Heart right ventricle (tissue), 16 donors: ENCODE measurements at regions not wholly inside any gene's neighbourhood (a gene's known extent, or its start where the extent isn't known, plus 50 kb on each side); places are given as distances from the start of the nearest gene placed in this dataset.

ENCODE experiments used
- ATAC-seq, 8 donors: fragments of 200-7000 bp; cut with Tn5 transposase; one replicate each; pipeline ENCODE4 v1.9.1; 2020; ENCODE audit warnings: mild to moderate bottlenecking in 8 of 8, moderate library complexity in 8 of 8, moderate number of reproducible peaks in 1 of 8
- DNase-seq, 2 donors: peaks; one replicate each; pipeline ENCODE4 v3.0.0-alpha.2; 2020
- H3K27ac ChIP-seq, 10 donors: fragments of 200-600 bp; sonication (generic) in 2 of 10; one replicate each; pipeline versions ENCODE4 v1.5.0 to v1.8.0; 2020 to 2022; ENCODE audit warnings: mild to moderate bottlenecking in 3 of 10
- H3K27me3 ChIP-seq, 7 donors: fragments of 200-600 bp; one replicate each; pipeline ENCODE4 v1.8.0; 2021 to 2022; ENCODE audit warnings: mild to moderate bottlenecking in 2 of 7
- H3K36me3 ChIP-seq, 9 donors: fragments of 200-600 bp; sonication (generic) in 1 of 9; one replicate each; pipeline versions ENCODE4 v1.5.0 to v1.8.0; 2020 to 2022; ENCODE audit warnings: mild to moderate bottlenecking in 2 of 9
- H3K4me1 ChIP-seq, 9 donors: fragments of 200-600 bp; sonication (generic) in 1 of 9; one replicate each; pipeline versions ENCODE4 v1.5.0 to v1.8.0; 2020 to 2022; ENCODE audit warnings: mild to moderate bottlenecking in 4 of 9
- H3K4me3 ChIP-seq, 10 donors: fragments of 200-600 bp; sonication (generic) in 2 of 10; one replicate each; pipeline versions ENCODE4 v1.5.0 to v1.8.0; 2020 to 2022; ENCODE audit warnings: mild to moderate bottlenecking in 7 of 10, moderate library complexity in 2 of 10
- H3K9me3 ChIP-seq, 11 donors: fragments of 200-600 bp in 10 of 11; sonication (generic) in 2 of 11; one replicate each; pipeline versions ENCODE4 v1.5.0 to v1.8.0; 2013 to 2022; ENCODE audit warnings: mild to moderate bottlenecking in 2 of 11, control low read depth in 1 of 11, moderate library complexity in 1 of 11
- WGBS, 2 donors: extraction: QIAGEN DNeasy Blood & Tissue Kit; methylation state at CpG; one replicate each; pipeline ENCODE4 v1.1.7; 2013; ENCODE audit warnings: inconsistent platforms in 1 of 2; 5-methylcytosine and 5-hydroxymethylcytosine counted together
- intact Hi-C, 10 donors: fragments of 100-400 bp; cut with DNase I; formaldehyde crosslinking; loops; one replicate each; pipeline versions ENCODE4 v1.11.1 to v1.14.2; 2022
- TF ChIP-seq, protein P1 (sequence below), 9 donors: fragments of 200-600 bp; sonication (generic) in 2 of 9; IDR thresholded peaks; one replicate each; pipeline versions ENCODE4 v1.5.0 to v1.8.0; 2021 to 2022; ENCODE audit warnings: antibody characterized with exemption in 9 of 9, mild to moderate bottlenecking in 5 of 9, moderate library complexity in 1 of 9
- donor health status: Arrhythmogenic right ventricular cardiomyopathy.
- donor health status: ischemic (EF 13 %, LVEDD 7.1; RV severe dilation, severe dysfunction).
- donor health status: healthy with polysubstance abuse.
- donor health status: DM: no; HTN: yes; CAD: no.
- donor health status: DM: no; HTN: no; CAD: no.
- donor health status: ischemic (EF 25% LVEDD 6.9; RV normal size, moderate dysfunction).
- donor health status: ischemic (EF 25% LVEDD 5.7; RV mildly dilated, moderate dysfunction).
- donor health status: healthy.
- donor health status: DM: yes; HTN: yes; CAD: no.
- donor health status: Ischemic cardiomyopathy.
- donor health status: ischemic (EF 35%, LVEDD 5.7; RV mildly dilated, moderate dysfunction).
- donor health status: nonischemic (EF 11% LVEDD 7.7; RV severe dilation, severe dysfunction).
- donor health status: DM: yes; HTN: yes; CAD: no.
- donor health status: PGD.
- donor health status: ischemic (EF 29% LVEDD 5.4; RV normal size, mild dysfunction).
- donor health status: nonischemic (EF 23%, LVEDD 6.1; RV moderate dilation, normal function).

DNA sequence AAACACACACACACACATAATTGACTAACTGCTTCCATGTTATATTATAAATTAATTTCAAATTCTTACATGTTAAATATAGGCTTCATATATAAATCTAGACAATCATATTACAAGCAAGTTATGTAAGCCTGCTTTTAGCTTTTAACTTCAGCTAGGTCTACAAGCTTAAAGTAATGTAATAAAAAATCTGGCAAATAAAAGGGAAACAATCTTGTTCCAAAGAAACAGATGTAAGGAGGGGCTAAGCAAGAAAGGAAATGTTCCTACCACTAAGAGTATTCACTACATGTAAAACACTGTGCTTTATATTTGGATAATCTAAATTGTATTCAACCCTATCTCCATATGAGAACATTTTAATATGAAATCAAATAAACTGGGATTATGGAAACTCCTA lies 110.4 kb downstream of the SLC6A15 start:
- no peak for ATAC-seq

DNA sequence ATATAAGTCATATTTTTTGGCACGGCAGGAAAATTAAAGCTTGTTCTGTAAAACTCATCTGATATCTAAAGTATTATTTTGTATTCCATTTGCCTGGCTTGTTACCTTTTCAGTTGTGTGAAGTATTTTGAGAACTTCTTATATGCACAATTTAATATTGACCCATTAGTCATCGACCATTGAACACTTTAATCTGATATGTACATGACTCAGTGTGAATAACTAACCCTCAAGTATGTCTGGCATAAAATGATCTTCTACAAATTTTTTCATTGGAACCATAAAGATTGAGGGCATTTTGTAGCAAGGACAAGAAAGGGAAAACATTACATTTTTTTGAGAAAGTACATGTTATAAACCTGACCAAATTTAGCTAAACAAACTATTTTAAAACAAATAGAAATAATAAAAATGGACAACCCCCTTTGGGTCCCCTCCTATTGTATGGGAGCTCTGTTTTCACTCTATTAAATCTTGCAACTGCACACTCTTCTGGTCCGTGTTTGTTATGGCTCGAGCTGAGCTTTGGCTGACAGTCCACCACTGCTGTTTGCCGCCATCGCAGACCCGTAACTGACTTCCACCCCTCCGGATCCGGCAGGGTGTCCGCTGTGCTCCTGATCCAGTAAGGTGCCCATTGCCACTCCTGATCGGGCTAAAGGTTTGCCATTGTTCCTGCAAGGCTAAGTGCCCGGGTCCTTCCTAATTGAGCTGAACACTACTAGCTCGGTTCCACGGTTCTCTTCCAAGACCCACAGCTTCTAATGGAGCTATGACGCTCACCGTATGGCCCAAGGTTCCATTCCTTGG lies 118.8 kb downstream of the SLC6A15 start:
- WGBS, 2 donors: 85 to 87% methylated on average over 16 of the region's 16 CpGs
- no peak for ATAC-seq
- TF ChIP-seq, protein P1, sequence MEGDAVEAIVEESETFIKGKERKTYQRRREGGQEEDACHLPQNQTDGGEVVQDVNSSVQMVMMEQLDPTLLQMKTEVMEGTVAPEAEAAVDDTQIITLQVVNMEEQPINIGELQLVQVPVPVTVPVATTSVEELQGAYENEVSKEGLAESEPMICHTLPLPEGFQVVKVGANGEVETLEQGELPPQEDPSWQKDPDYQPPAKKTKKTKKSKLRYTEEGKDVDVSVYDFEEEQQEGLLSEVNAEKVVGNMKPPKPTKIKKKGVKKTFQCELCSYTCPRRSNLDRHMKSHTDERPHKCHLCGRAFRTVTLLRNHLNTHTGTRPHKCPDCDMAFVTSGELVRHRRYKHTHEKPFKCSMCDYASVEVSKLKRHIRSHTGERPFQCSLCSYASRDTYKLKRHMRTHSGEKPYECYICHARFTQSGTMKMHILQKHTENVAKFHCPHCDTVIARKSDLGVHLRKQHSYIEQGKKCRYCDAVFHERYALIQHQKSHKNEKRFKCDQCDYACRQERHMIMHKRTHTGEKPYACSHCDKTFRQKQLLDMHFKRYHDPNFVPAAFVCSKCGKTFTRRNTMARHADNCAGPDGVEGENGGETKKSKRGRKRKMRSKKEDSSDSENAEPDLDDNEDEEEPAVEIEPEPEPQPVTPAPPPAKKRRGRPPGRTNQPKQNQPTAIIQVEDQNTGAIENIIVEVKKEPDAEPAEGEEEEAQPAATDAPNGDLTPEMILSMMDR (IDR thresholded peaks at IDR 0.05): no peak
- Histone ChIP-seq H3K27me3 (no peaks in the 10 kb centered on the region), H3K4me3 (no peak overlapping the region), H3K27ac (no peak overlapping the region), H3K36me3 (no peaks in the 10 kb centered on the region), H3K9me3 (no peaks in the 10 kb centered on the region), H3K4me1 (no peaks in the 10 kb centered on the region)
- intact Hi-C loops: no loop called here
- DNase-seq: no peak

More for the DNA sequence above, 110.4 kb downstream of the SLC6A15 start:
- no peaks in the 10 kb centered on the region for H3K9me3 ChIP-seq
- no peak for DNase-seq
- intact Hi-C loops: no loop called here
- H3K36me3 ChIP-seq: no peaks in the 10 kb centered on the region
- TF ChIP-seq, protein P1 (IDR thresholded peaks at IDR 0.05): no peak
- no peak overlapping the region for H3K27ac ChIP-seq
- H3K4me1 ChIP-seq: no peaks in the 10 kb centered on the region
- no peaks in the 10 kb centered on the region for H3K27me3 ChIP-seq
- H3K4me3 ChIP-seq: no peak overlapping the region

DNA sequence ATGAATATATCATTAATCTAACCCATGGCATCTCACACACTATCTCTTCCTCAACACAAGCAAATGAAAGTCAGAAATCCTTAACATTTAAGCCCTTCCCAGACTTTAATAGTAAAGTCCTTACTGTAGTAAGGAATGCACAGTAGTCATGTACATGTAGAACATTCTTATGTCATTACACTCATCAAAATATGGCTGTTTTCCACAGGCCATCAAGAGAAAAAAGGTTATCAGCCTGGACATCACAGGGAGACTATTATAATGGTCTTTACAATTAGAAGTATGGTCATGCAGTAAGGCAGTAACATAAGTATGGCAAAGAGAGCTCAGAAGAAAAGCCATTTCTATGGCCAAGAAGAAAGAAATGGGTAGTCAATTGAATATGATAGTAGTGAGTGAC lies 121.2 kb downstream of the SLC6A15 start:
- H3K27ac ChIP-seq: no peak overlapping the region
- TF ChIP-seq, protein P1 (IDR thresholded peaks at IDR 0.05): no peak
- no peaks in the 10 kb centered on the region for H3K27me3 ChIP-seq
- DNase-seq: no peak
- ATAC-seq: no peak
- intact Hi-C loops: no loop called here
- no peaks in the 10 kb centered on the region for H3K36me3 ChIP-seq
- H3K4me3 ChIP-seq: no peak overlapping the region
- no peaks in the 10 kb centered on the region for H3K4me1 ChIP-seq
- H3K9me3 ChIP-seq: no peaks in the 10 kb centered on the region

DNA sequence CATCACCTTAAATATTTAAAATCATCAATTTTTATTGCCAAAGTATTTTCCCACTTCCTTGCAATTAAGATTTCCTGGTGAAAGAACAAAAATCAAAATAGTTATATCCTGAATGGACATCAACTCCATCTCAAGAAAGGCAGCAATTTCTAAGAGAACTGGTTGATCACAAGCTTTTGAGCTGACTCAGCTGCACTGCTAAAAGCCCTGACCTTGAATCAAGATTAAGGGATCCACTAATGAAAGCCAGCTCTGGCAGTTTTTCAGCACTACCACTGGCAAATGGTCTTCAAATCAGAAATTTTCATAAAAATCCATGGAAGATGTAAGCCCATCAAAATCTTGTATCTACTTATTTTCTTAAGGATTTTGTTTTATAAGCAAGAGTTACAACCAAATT lies 123.4 kb downstream of the SLC6A15 start:
- TF ChIP-seq, protein P1 (IDR thresholded peaks at IDR 0.05): no peak
- Histone ChIP-seq H3K9me3 (no peaks in the 10 kb centered on the region), H3K4me1 (no peaks in the 10 kb centered on the region), H3K27me3 (no peaks in the 10 kb centered on the region), H3K27ac (no peak overlapping the region), H3K36me3 (no peaks in the 10 kb centered on the region), H3K4me3 (no peak overlapping the region)
- ATAC-seq (no peak), DNase-seq (no peak)
- intact Hi-C loops: no loop called here
